HepG2 (cell line): ENCODE measurements at regions not wholly inside any gene's neighbourhood (a gene's known extent, or its start where the extent isn't known, plus 50 kb on each side); places are given as distances from the start of the nearest gene placed in this dataset.

Experiments used
- ATAC-seq: fragments of 200-7000 bp; cut with Tn5 transposase; 3 replicates; pipeline ENCODE4 v1.9.1; 2020; ENCODE audit warnings: mild to moderate bottlenecking, moderate library complexity
- BruUV-seq: library from RNA; stranded (reverse); fragments of 400-500 nt; replicated peaks from 2 replicates; lab custom pipeline; 2021; lab: Mats Ljungman, UMichigan
- CTCF ChIA-PET: fragments of 300-600 bp; formaldehyde crosslinking; extraction: SDS; loops from one replicate; lab custom pipeline; 2021; ENCODE audit warnings: low total read pairs, inconsistent platforms, low intra/inter-chr PET ratio; lab: Yijun Ruan, JAX
- POLR2A ChIA-PET: fragments of 350-600 bp; sonication (Branson Sonifier 250); formaldehyde crosslinking; loops from one replicate; lab custom pipeline; 2020; ENCODE audit warnings: antibody characterized with exemption, inconsistent platforms; lab: Yijun Ruan, JAX
- DNase-seq: peaks from one replicate; pipeline ENCODE4 v3.0.0-alpha.2; 2015; ENCODE audit warnings: low spot score
- FAIRE-seq: peaks from 3 replicates; lab custom pipeline; 2011; peaks lifted over from hg19 to GRCh38; lab: Jason Lieb, UNC
- H2AFZ ChIP-seq: one replicate; pipeline ENCODE4 v1.6.1; 2011; ENCODE audit warnings: low read length, inconsistent platforms
- H3K27ac ChIP-seq: fragments of 300-600 bp; 3 replicates; pipeline ENCODE4 v1.8.0; 2011; ENCODE audit warnings: mixed run types, mild to moderate bottlenecking, mixed read lengths, low read length, inconsistent platforms; ENCODE audit not compliant: insufficient read depth; ENCODE audit errors: extremely low read length
- H3K27me3 ChIP-seq, 2 experiments: fragments of 200-600 bp in 1 of 2; 2 replicates in 1 of 2; 3 replicates in 1 of 2; pipeline versions ENCODE4 v1.6.0 to v1.8.0; 2011; ENCODE audit warnings: low read length in 2 of 2, mild to moderate bottlenecking in 2 of 2, moderate library complexity in 2 of 2, inconsistent platforms in 1 of 2; ENCODE audit not compliant: insufficient read depth in 2 of 2, control insufficient read depth in 1 of 2
- H3K36me3 ChIP-seq, 2 experiments: fragments of 200-600 bp in 1 of 2; replicated peaks in 1 of 2; 2 replicates in 1 of 2; 3 replicates in 1 of 2; pipeline versions ENCODE4 v1.5.1 to v1.8.0; 2011; ENCODE audit warnings: low read length in 2 of 2, inconsistent platforms in 1 of 2; ENCODE audit not compliant: insufficient read depth in 2 of 2, control insufficient read depth in 1 of 2
- H3K4me1 ChIP-seq: 2 replicates; pipeline ENCODE4 v1.5.1; 2012; ENCODE audit warnings: low read length, inconsistent platforms; ENCODE audit not compliant: insufficient read depth
- H3K4me2 ChIP-seq: 2 replicates; pipeline ENCODE4 v1.6.0; 2011; ENCODE audit warnings: low read depth, low read length, inconsistent platforms
- H3K4me3 ChIP-seq, 3 experiments: fragments of 200-600 bp in 1 of 3; sonication (generic), shearing (Covaris generic) in 1 of 3; replicated peaks in 1 of 3; 2 replicates each; pipeline ENCODE4 v1.5.1; 2011 to 2016; ENCODE audit warnings: low read length in 3 of 3, inconsistent platforms in 2 of 3, low read depth in 2 of 3, mild to moderate bottlenecking in 2 of 3, control low read depth in 1 of 3, mixed read lengths in 1 of 3; ENCODE audit not compliant: insufficient read depth in 1 of 3
- H3K79me2 ChIP-seq: one replicate; pipeline ENCODE4 v1.6.1; 2011; ENCODE audit warnings: low read length, inconsistent platforms; ENCODE audit not compliant: insufficient read depth
- H3K9ac ChIP-seq: 2 replicates; pipeline ENCODE4 v1.6.0; 2011; ENCODE audit warnings: mild to moderate bottlenecking, low read depth, low read length, inconsistent platforms; ENCODE audit not compliant: insufficient read depth
- H3K9me3 ChIP-seq: 2 replicates; pipeline ENCODE4 v1.5.1; 2012; ENCODE audit warnings: mild to moderate bottlenecking, low read length
- H4K20me1 ChIP-seq: 2 replicates; pipeline ENCODE4 v1.6.0; 2011; ENCODE audit warnings: inconsistent platforms, mild to moderate bottlenecking, low read length, moderate library complexity; ENCODE audit not compliant: insufficient read depth
- FOXK2 ChIP-seq: fragments of 450-650 bp; IDR thresholded peaks from 2 replicates; pipeline ENCODE4 v1.6.1; 2016
- HCFC1 ChIP-seq: fragments of 150-350 bp; IDR thresholded peaks from 2 replicates; pipeline ENCODE4 v1.6.1; 2014; ENCODE audit warnings: low read depth, low read length
- SMAD9 ChIP-seq: sonication (generic); formaldehyde crosslinking; IDR thresholded peaks from 2 replicates; pipeline ENCODE4 v1.5.1; 2020; ENCODE audit warnings: mild to moderate bottlenecking, missing genetic modification reagents
- ZNF326 ChIP-seq: sonication (generic); formaldehyde crosslinking; IDR thresholded peaks from 2 replicates; pipeline ENCODE4 v1.4.0; 2020; ENCODE audit warnings: missing genetic modification reagents, borderline replicate concordance
- ZNF34 ChIP-seq: sonication (generic); formaldehyde crosslinking; IDR thresholded peaks from 2 replicates; pipeline ENCODE4 v1.4.0; 2020; ENCODE audit warnings: mild to moderate bottlenecking, missing genetic modification reagents, borderline replicate concordance
- ZNF614 ChIP-seq: IDR thresholded peaks from 2 replicates; pipeline ENCODE4 v1.6.1; 2018; ENCODE audit warnings: missing biosample characterization, missing genetic modification reagents, inconsistent platforms, borderline replicate concordance
- WGBS: methylation state at CpG from one replicate; pipeline ENCODE4 v1.1.6; 2017; ENCODE audit warnings: low lambda C conversion rate; 5-methylcytosine and 5-hydroxymethylcytosine counted together
- in situ Hi-C: cut with HindIII; loops from 2 replicates; pipeline ENCODE4 v1.10.0; 2017; ENCODE audit warnings: low pct_unique_long_range_greater_than_20kb; ENCODE audit not compliant: extremely low pct_ligation_motif_present
- intact Hi-C: fragments of 100-400 bp; cut with micrococcal nuclease; formaldehyde crosslinking; loops from one replicate; pipeline ENCODE4 v1.10.0; 2022; ENCODE audit not compliant: unreplicated experiment
- TF ChIP-seq, protein P1 (sequence below): IDR thresholded peaks from 2 replicates; pipeline ENCODE4 v1.6.1; 2016; ENCODE audit warnings: missing biosample characterization, missing genetic modification reagents, low read depth
- TF ChIP-seq, protein P2 (sequence below), 2 experiments: fragments of 450-650 bp in 1 of 2; sonication (generic) in 1 of 2; formaldehyde crosslinking; IDR thresholded peaks; 2 replicates each; pipeline versions ENCODE4 v1.5.0 to v1.8.0; 2020 to 2022; ENCODE audit warnings: mild to moderate bottlenecking in 1 of 2, missing genetic modification reagents in 1 of 2

- TF ChIP-seq, protein P1, sequence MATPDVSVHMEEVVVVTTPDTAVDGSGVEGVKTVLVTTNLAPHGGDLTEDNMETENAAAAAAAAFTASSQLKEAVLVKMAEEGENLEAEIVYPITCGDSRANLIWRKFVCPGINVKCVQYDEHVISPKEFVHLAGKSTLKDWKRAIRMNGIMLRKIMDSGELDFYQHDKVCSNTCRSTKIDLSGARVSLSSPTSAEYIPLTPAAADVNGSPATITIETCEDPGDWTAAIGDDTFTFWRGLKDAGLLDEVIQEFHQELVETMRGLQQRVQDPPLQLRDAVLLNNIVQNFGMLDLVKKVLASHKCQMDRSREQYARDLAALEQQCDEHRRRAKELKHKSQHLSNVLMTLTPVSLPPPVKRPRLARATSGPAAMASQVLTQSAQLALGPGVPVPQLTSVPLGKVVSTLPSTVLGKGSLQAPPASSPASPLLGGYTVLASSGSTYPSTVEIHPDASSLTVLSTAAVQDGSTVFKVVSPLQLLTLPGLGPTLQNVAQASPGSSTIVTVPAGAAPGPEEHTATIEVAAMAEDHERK (CRISPR knock-in tag), result no peak
- TF ChIP-seq FOXK2 (no peak), ZNF34 (CRISPR knock-in tag) (no peak), ZNF614 (no peak), SMAD9 (CRISPR knock-in tag) (no peak)
- TF ChIP-seq, all 625 proteins: peak for 0
Observed at GRCh38 chr12:30824311-30824710, 69.6 kb upstream of the CAPRIN2 start (continued).

DNA sequence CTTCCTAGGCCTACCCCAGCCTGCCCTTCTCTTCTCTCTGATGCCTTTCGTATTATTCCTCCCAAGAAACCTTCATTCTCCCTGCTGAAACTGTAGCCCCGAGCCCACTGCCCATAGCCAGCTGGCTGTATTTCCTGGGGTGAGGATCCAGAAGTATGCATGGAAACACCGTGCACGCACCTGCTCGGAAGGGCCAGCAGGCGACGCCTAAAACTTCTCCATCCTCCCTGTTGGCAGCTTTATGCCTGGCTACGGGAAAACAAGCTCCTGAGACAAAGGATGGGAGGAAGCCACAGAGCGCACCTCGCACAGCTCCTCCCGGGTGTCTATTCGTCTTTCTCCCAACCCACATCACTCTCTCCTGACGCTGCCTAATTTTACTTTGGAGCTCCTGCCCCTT, 69.0 kb upstream of the CAPRIN2 start:
- H3K4me2 ChIP-seq, result no peak overlapping the region
- no peak for ATAC-seq
- no peaks in the 10 kb centered on the region for H3K9me3 ChIP-seq
- no peak overlapping the region for H2AFZ ChIP-seq
- WGBS, result 33% methylated on average over 7 of the region's 13 CpGs
- H3K4me3 ChIP-seq, result no peak overlapping the region
- no peak for TF ChIP-seq ZNF326 (CRISPR knock-in tag)
- no peak for TF ChIP-seq HCFC1
- TF ChIP-seq, protein P2, sequence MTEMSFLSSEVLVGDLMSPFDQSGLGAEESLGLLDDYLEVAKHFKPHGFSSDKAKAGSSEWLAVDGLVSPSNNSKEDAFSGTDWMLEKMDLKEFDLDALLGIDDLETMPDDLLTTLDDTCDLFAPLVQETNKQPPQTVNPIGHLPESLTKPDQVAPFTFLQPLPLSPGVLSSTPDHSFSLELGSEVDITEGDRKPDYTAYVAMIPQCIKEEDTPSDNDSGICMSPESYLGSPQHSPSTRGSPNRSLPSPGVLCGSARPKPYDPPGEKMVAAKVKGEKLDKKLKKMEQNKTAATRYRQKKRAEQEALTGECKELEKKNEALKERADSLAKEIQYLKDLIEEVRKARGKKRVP (CRISPR knock-in tag; IDR thresholded peaks at IDR 0.05), result no peak
- TF ChIP-seq, all 625 proteins: peak for 0
- H3K27me3 ChIP-seq, result peaks cover 0 to 20% of the 10 kb centered on the region in 2 experiments; a peak in 1 of 5 replicates
- no peak for DNase-seq
- peaks cover 9% of the 10 kb centered on the region; the same call in 1 of the 2 replicates for H3K4me1 ChIP-seq
- no peak overlapping the region for H3K27ac ChIP-seq
- no peaks in the 10 kb centered on the region for H3K36me3 ChIP-seq
- in situ Hi-C loops, result loop anchor here (25.0 kb wide), 2 partner anchors 511 to 686 kb away; no protein-coding TSS in a partner anchor
- no TSS peak for BruUV-seq
- H3K79me2 ChIP-seq, result no peaks in the 10 kb centered on the region
- ChIA-PET POLR2A (no interaction called here), CTCF (no interaction called here)
- H3K9ac ChIP-seq, result no peak overlapping the region
- H4K20me1 ChIP-seq, result no peaks in the 10 kb centered on the region
- no peak for FAIRE-seq
- intact Hi-C loops, result no loop called here
